Neural progenitor cell (in vitro differentiated cells): ENCODE measurements at regions not wholly inside any gene's neighbourhood (a gene's known extent, or its start where the extent isn't known, plus 50 kb on each side); places are given as distances from the start of the nearest gene placed in this dataset.

Experiments used
- DNase-seq: peaks from one replicate; pipeline ENCODE4 v3.0.0-alpha.2; 2016; ENCODE audit warnings: low spot score
- H2AFZ ChIP-seq: fragments of 200-600 bp; sonication (generic); replicated peaks from 2 replicates; pipeline ENCODE4 v1.6.1; 2016; ENCODE audit warnings: antibody characterized with exemption
- H3F3A ChIP-seq: fragments of 200-600 bp; sonication (generic); 2 replicates; pipeline ENCODE4 v1.6.1; 2016; ENCODE audit warnings: antibody characterized with exemption, low read depth
- H3K27ac ChIP-seq: fragments of 200-600 bp; sonication (generic); 2 replicates; pipeline ENCODE4 v1.5.1; 2016; ENCODE audit warnings: mild to moderate bottlenecking
- H3K27me3 ChIP-seq: fragments of 200-600 bp; sonication (generic); 2 replicates; pipeline ENCODE4 v1.6.1; 2016; ENCODE audit warnings: mild to moderate bottlenecking, moderate library complexity
- H3K36me3 ChIP-seq: fragments of 200-600 bp; sonication (generic); 2 replicates; pipeline ENCODE4 v1.5.1; 2016
- H3K4me1 ChIP-seq: fragments of 200-600 bp; sonication (generic); 2 replicates; pipeline ENCODE4 v1.6.1; 2016; ENCODE audit warnings: mixed run types
- H3K4me2 ChIP-seq: fragments of 200-600 bp; sonication (generic); 2 replicates; pipeline ENCODE4 v1.6.1; 2016
- H3K4me3 ChIP-seq: fragments of 200-600 bp; sonication (generic); 2 replicates; pipeline ENCODE4 v1.5.1; 2016
- H3K79me2 ChIP-seq: fragments of 200-600 bp; sonication (generic); 2 replicates; pipeline ENCODE4 v1.6.1; 2016; ENCODE audit warnings: low read depth
- H3K9ac ChIP-seq: fragments of 200-600 bp; sonication (generic); 2 replicates; pipeline ENCODE4 v1.6.1; 2016
- H3K9me3 ChIP-seq: fragments of 200-600 bp; sonication (generic); 2 replicates; pipeline ENCODE4 v1.5.1; 2016; ENCODE audit warnings: low read depth
- H4K20me1 ChIP-seq: fragments of 200-600 bp; sonication (generic); 2 replicates; pipeline ENCODE4 v1.6.1; 2016; ENCODE audit warnings: low read depth
- H3K27ac Mint-ChIP-seq: 3 replicates; pipeline ENCODE4 v1.8.0; 2021; ENCODE audit warnings: mixed read lengths
- H3K27me3 Mint-ChIP-seq: 2 replicates; pipeline ENCODE4 v1.8.0; 2022; ENCODE audit warnings: low read depth, mild to moderate bottlenecking, inconsistent platforms, moderate library complexity, mixed read lengths; ENCODE audit not compliant: insufficient read depth
- H3K36me3 Mint-ChIP-seq: 3 replicates; pipeline ENCODE4 v1.8.0; 2021; ENCODE audit warnings: mixed read lengths
- H3K4me1 Mint-ChIP-seq: 3 replicates; pipeline ENCODE4 v1.8.0; 2021; ENCODE audit warnings: mixed read lengths
- H3K4me3 Mint-ChIP-seq: 3 replicates; pipeline ENCODE4 v1.8.0; 2021; ENCODE audit warnings: mild to moderate bottlenecking, moderate library complexity, mixed read lengths
- H3K9me3 Mint-ChIP-seq: 3 replicates; pipeline ENCODE4 v1.8.0; 2020; ENCODE audit warnings: mixed read lengths
- EZH2 ChIP-seq: fragments of 200-600 bp; sonication (generic); IDR thresholded peaks from 2 replicates; pipeline ENCODE4 v1.6.1; 2017; ENCODE audit warnings: antibody characterized with exemption, mild to moderate bottlenecking, moderate library complexity
- EZH2phosphoT487 ChIP-seq: fragments of 200-600 bp; sonication (generic); IDR thresholded peaks from 2 replicates; pipeline ENCODE4 v1.6.1; 2017; ENCODE audit warnings: antibody characterized with exemption
- TF ChIP-seq, protein P1 (sequence below): fragments of 200-600 bp; sonication (generic); IDR thresholded peaks from 2 replicates; pipeline ENCODE4 v1.5.1; 2017; ENCODE audit warnings: antibody characterized with exemption, mild to moderate bottlenecking

GRCh38 chr11:8779732-8780131 is 97.1 kb downstream of the RPL27A start:
- H3K27me3 Mint-ChIP-seq: no peaks in the 10 kb centered on the region
- Histone ChIP-seq H3K36me3 (no peaks in the 10 kb centered on the region), H3K9me3 (no peaks in the 10 kb centered on the region), H2AFZ (no peak overlapping the region), H3K4me2 (no peak overlapping the region), H3K4me3 (no peak overlapping the region), H3K79me2 (no peaks in the 10 kb centered on the region), H3K27ac (no peak overlapping the region), H3K9ac (no peak overlapping the region), H3K27me3 (no peaks in the 10 kb centered on the region), H3F3A (no peaks in the 10 kb centered on the region), H3K4me1 (peaks cover 8% of the 10 kb centered on the region), H4K20me1 (peaks cover 8% of the 10 kb centered on the region)
- no peak for TF ChIP-seq EZH2
- TF ChIP-seq EZH2phosphoT487: no peak
- TF ChIP-seq, protein P1, sequence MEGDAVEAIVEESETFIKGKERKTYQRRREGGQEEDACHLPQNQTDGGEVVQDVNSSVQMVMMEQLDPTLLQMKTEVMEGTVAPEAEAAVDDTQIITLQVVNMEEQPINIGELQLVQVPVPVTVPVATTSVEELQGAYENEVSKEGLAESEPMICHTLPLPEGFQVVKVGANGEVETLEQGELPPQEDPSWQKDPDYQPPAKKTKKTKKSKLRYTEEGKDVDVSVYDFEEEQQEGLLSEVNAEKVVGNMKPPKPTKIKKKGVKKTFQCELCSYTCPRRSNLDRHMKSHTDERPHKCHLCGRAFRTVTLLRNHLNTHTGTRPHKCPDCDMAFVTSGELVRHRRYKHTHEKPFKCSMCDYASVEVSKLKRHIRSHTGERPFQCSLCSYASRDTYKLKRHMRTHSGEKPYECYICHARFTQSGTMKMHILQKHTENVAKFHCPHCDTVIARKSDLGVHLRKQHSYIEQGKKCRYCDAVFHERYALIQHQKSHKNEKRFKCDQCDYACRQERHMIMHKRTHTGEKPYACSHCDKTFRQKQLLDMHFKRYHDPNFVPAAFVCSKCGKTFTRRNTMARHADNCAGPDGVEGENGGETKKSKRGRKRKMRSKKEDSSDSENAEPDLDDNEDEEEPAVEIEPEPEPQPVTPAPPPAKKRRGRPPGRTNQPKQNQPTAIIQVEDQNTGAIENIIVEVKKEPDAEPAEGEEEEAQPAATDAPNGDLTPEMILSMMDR: no peak
- H3K4me1 Mint-ChIP-seq: peaks cover 16% of the 10 kb centered on the region
- H3K9me3 Mint-ChIP-seq: no peaks in the 10 kb centered on the region
- peaks cover 24% of the 10 kb centered on the region for H3K36me3 Mint-ChIP-seq
- no peak for DNase-seq
- no peak overlapping the region for H3K27ac Mint-ChIP-seq
- H3K4me3 Mint-ChIP-seq: no peak overlapping the region

DNA sequence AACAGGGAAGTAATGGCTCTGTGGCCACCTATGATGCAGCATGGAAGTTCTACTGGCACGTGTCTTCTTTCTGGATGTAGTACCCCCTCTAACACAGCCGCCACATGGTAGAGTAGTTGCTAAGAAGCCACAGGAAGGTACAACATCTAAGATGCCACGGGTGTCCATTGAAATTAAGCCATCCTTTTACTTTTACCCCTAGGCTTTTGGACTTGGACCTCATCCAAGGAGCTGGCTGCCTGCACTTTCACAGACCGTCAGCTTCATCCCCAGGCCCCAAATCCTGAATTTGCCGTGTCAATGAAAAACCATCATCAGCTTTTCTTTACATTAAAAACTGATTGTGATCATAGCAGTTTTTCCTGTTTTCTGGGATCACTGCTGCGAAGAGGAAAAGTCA is 102.4 kb downstream of the RPL27A start:
- H3K36me3 Mint-ChIP-seq: peaks cover 18% of the 10 kb centered on the region
- H3K27me3 Mint-ChIP-seq: no peaks in the 10 kb centered on the region
- H2AFZ ChIP-seq: no peak overlapping the region
- H4K20me1 ChIP-seq: no peaks in the 10 kb centered on the region
- H3K79me2 ChIP-seq: no peaks in the 10 kb centered on the region
- no peaks in the 10 kb centered on the region for H3K4me1 ChIP-seq
- no peak overlapping the region for H3K4me3 ChIP-seq
- no peaks in the 10 kb centered on the region for H3K36me3 ChIP-seq
- H3K9ac ChIP-seq: no peak overlapping the region
- H3F3A ChIP-seq: no peaks in the 10 kb centered on the region
- H3K27me3 ChIP-seq: no peaks in the 10 kb centered on the region
- no peak overlapping the region for H3K4me3 Mint-ChIP-seq
- TF ChIP-seq EZH2: no peak
- TF ChIP-seq EZH2phosphoT487: no peak
- TF ChIP-seq, protein P1: no peak
- no peaks in the 10 kb centered on the region for H3K9me3 Mint-ChIP-seq
- H3K27ac ChIP-seq: no peak overlapping the region
- no peak overlapping the region for H3K4me2 ChIP-seq
- H3K4me1 Mint-ChIP-seq: peaks cover 7% of the 10 kb centered on the region
- no peak overlapping the region for H3K27ac Mint-ChIP-seq
- DNase-seq: no peak
- H3K9me3 ChIP-seq: no peaks in the 10 kb centered on the region

DNA sequence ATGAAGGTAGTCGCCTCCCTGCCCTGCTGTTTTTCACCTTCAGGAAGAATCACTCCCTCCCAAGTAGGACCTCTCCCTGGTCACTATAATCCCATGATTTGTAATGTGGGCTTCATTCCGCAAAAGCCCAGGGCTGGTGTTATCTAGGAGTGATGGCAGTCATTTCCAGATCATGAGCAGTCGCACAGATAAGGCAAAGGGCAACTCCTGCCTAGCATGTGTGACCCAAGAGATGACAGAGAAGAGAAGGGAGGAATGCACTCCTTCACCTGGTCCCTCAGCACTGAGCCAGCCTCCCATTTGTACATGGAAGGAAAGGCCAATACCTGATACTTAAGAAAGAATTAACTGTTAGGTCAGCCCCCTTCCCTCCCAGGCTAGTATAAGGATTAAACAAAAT is 102.9 kb downstream of the RPL27A start:
- Histone ChIP-seq H3K27ac (no peak overlapping the region), H2AFZ (no peak overlapping the region), H4K20me1 (no peaks in the 10 kb centered on the region), H3K9me3 (no peaks in the 10 kb centered on the region), H3K79me2 (peaks cover 3% of the 10 kb centered on the region), H3K27me3 (no peaks in the 10 kb centered on the region), H3K9ac (no peak overlapping the region), H3K4me1 (no peaks in the 10 kb centered on the region), H3F3A (no peaks in the 10 kb centered on the region), H3K4me2 (no peak overlapping the region), H3K4me3 (no peak overlapping the region), H3K36me3 (no peaks in the 10 kb centered on the region)
- Mint-ChIP-seq H3K27ac (no peak overlapping the region), H3K9me3 (no peaks in the 10 kb centered on the region), H3K4me3 (no peak overlapping the region), H3K36me3 (peaks cover 16% of the 10 kb centered on the region), H3K4me1 (peaks cover 5% of the 10 kb centered on the region), H3K27me3 (no peaks in the 10 kb centered on the region)
- no peak for DNase-seq
- TF ChIP-seq, protein P1: no peak
- TF ChIP-seq EZH2 (no peak), EZH2phosphoT487 (no peak)
